ENCODE measurements at regions not wholly inside any gene's neighbourhood (a gene's known extent, or its start where the extent isn't known, plus 50 kb on each side); places are given as distances from the start of the nearest gene placed in this dataset.
A peak's percentile ranks its signal among the peaks of the same experiment; 100 is the strongest.

GRCh38 chr6:145267076-145267867 lies 468.0 kb downstream of the EPM2A start:
- no peak overlapping the region for H3K4me3 ChIP-seq (ENCODE audit: low read depth, low read length)
- no peak for TF ChIP-seq CTCF (conservative IDR thresholded peaks at IDR 0.05; ENCODE audit: low read depth, low read length)
- DNase-seq (ENCODE audit: low read depth): no peak

DNA sequence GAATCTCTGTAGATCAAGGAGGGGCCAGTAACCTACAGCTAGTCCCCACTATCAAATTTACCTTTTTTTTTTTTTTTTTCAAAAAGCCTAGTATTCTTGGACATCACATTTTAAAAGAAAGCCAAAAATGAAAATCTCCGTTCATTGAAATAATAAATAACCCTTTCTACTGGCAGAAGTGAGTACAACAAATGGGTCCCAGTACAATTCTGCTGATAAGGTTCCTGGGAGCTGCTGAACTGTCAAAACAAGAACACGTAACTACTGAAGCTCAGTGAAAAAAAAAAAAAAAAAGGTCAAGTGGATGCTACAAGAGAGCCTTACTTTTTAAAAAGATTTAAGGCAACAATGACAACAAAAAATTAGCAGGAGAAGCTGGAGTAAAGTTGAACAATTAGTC lies 464.9 kb downstream of the EPM2A start:
- no peak for TF ChIP-seq CTCF (conservative IDR thresholded peaks at IDR 0.05; ENCODE audit: low read depth, low read length)
- DNase-seq (ENCODE audit: low read depth): peak; percentile 10
- H3K4me3 ChIP-seq (ENCODE audit: low read depth, low read length): no peak overlapping the region

GRCh38 chr6:145271040-145271439 lies 464.3 kb downstream of the EPM2A start:
- no peak for TF ChIP-seq CTCF (conservative IDR thresholded peaks at IDR 0.05; ENCODE audit: low read depth, low read length)
- no peak for DNase-seq (ENCODE audit: low read depth)
- no peak overlapping the region for H3K4me3 ChIP-seq (ENCODE audit: low read depth, low read length)

GRCh38 chr6:145271577-145271976 lies 463.7 kb downstream of the EPM2A start:
- no peak for TF ChIP-seq CTCF (conservative IDR thresholded peaks at IDR 0.05; ENCODE audit: low read depth, low read length)
- no peak overlapping the region for H3K4me3 ChIP-seq (ENCODE audit: low read depth, low read length)
- DNase-seq (ENCODE audit: low read depth): no peak

GRCh38 chr6:145272246-145272645 lies 463.1 kb downstream of the EPM2A start:
- no peak overlapping the region for H3K4me3 ChIP-seq (ENCODE audit: low read depth, low read length)
- TF ChIP-seq CTCF (conservative IDR thresholded peaks at IDR 0.05; ENCODE audit: low read depth, low read length): no peak
- no peak for DNase-seq (ENCODE audit: low read depth)

DNA sequence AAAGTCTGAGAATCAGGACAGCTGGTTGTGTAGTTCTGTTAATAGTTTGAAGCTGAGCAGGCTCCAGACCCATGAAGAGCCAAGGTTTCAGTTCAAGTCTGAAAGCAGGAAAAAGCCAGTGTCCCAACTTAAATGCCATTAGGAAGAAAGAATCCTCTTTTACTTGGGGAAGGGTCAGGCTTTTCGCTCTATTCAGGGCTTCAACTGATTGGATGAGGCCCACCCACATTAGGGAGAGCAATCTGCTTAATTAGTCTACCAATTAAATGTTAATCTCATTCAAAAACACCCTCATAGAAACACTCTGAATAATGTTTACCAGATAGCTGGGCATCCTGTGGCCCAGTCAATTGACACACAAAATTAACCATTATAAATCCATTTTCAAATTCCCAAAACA lies 462.2 kb downstream of the EPM2A start:
- no peak for TF ChIP-seq CTCF (conservative IDR thresholded peaks at IDR 0.05; ENCODE audit: low read depth, low read length)
- no peak overlapping the region for H3K4me3 ChIP-seq (ENCODE audit: low read depth, low read length)
- no peak for DNase-seq (ENCODE audit: low read depth)

DNA sequence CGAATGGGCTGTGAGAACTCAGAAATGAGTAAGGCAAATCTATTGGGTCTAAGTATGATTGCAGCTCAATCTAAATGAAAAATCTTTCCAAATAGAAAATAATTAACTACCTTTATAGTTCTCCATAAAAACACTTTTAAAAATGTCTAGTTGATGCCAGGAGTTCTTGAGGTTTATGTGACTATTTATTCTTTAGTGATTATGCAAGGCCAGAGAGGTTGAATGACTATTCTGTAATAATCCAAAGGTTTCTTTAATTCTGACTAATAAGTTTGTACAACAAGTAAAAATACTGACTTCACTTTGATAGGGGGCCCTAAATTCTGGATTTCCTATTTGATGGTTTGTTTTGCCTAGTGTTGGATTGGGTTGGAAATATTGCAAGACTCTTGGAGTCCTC lies 461.2 kb downstream of the EPM2A start:
- TF ChIP-seq CTCF (conservative IDR thresholded peaks at IDR 0.05; ENCODE audit: low read depth, low read length): no peak
- no peak overlapping the region for H3K4me3 ChIP-seq (ENCODE audit: low read depth, low read length)
- no peak for DNase-seq (ENCODE audit: low read depth)

Data from choroid plexus epithelial cell (primary cell).